ENCODE measurements at regions not wholly inside any gene's neighbourhood (a gene's known extent, or its start where the extent isn't known, plus 50 kb on each side); places are given as distances from the start of the nearest gene placed in this dataset.
"Not testable (repeated sequence)": the region's sequence is repeated elsewhere in the genome, so short reads cannot be mapped to it uniquely, and the experiment has no call there.

GRCh38 chr4:118465831-118466230, 113.0 kb upstream of the PRSS12 start:
- H3K27ac ChIP-seq (ENCODE audit: low read depth, low read length); H3K4me1 ChIP-seq (ENCODE audit: control insufficient read depth in 2 of 2, insufficient read depth in 2 of 2, low read length in 2 of 2); H3K27me3 ChIP-seq (ENCODE audit: control insufficient read depth in 2 of 2, insufficient read depth in 2 of 2, low read length in 2 of 2); H3K4me3 Mint-ChIP-seq; H3K36me3 ChIP-seq (ENCODE audit: control insufficient read depth in 2 of 3, insufficient read depth in 3 of 3, low read length in 3 of 3); intact Hi-C loops (cut with micrococcal nuclease); H3K4me3 ChIP-seq (ENCODE audit: low read length); H3K9me3 Mint-ChIP-seq; DNase-seq; ATAC-seq; POLR2A ChIA-PET; H3K9me3 ChIP-seq (ENCODE audit: control insufficient read depth in 2 of 3, low read length in 3 of 3); H3K36me3 Mint-ChIP-seq; H3K27me3 Mint-ChIP-seq; H3K27ac Mint-ChIP-seq; CTCF ChIA-PET; H3K4me1 Mint-ChIP-seq: not testable (repeated sequence)

GRCh38 chr4:118474001-118474626, 121.3 kb upstream of the PRSS12 start:
- H3K4me3 Mint-ChIP-seq; DNase-seq; POLR2A ChIA-PET; intact Hi-C loops (cut with micrococcal nuclease); H3K4me1 Mint-ChIP-seq; CTCF ChIA-PET; H3K36me3 Mint-ChIP-seq; H3K9me3 Mint-ChIP-seq; H3K27ac Mint-ChIP-seq; H3K4me1 ChIP-seq (ENCODE audit: control insufficient read depth in 2 of 2, insufficient read depth in 2 of 2, low read length in 2 of 2); H3K4me3 ChIP-seq (ENCODE audit: low read length); H3K27me3 ChIP-seq (ENCODE audit: control insufficient read depth in 2 of 2, insufficient read depth in 2 of 2, low read length in 2 of 2); H3K36me3 ChIP-seq (ENCODE audit: control insufficient read depth in 2 of 3, insufficient read depth in 3 of 3, low read length in 3 of 3); H3K9me3 ChIP-seq (ENCODE audit: control insufficient read depth in 2 of 3, low read length in 3 of 3); H3K27me3 Mint-ChIP-seq; ATAC-seq; H3K27ac ChIP-seq (ENCODE audit: low read depth, low read length): not testable (repeated sequence)

GRCh38 chr4:118474771-118475170, 122.0 kb upstream of the PRSS12 start:
- H3K4me3 ChIP-seq (ENCODE audit: low read length); intact Hi-C loops (cut with micrococcal nuclease); H3K27ac ChIP-seq (ENCODE audit: low read depth, low read length); H3K4me1 ChIP-seq (ENCODE audit: control insufficient read depth in 2 of 2, insufficient read depth in 2 of 2, low read length in 2 of 2); H3K27ac Mint-ChIP-seq; H3K27me3 Mint-ChIP-seq; DNase-seq; H3K36me3 ChIP-seq (ENCODE audit: control insufficient read depth in 2 of 3, insufficient read depth in 3 of 3, low read length in 3 of 3); H3K4me1 Mint-ChIP-seq; POLR2A ChIA-PET; ATAC-seq; H3K4me3 Mint-ChIP-seq; H3K36me3 Mint-ChIP-seq; H3K9me3 ChIP-seq (ENCODE audit: control insufficient read depth in 2 of 3, low read length in 3 of 3); H3K9me3 Mint-ChIP-seq; CTCF ChIA-PET; H3K27me3 ChIP-seq (ENCODE audit: control insufficient read depth in 2 of 2, insufficient read depth in 2 of 2, low read length in 2 of 2): not testable (repeated sequence)

GRCh38 chr4:118475901-118476300, 123.1 kb upstream of the PRSS12 start:
- DNase-seq; H3K4me3 ChIP-seq (ENCODE audit: low read length); H3K4me3 Mint-ChIP-seq; H3K9me3 Mint-ChIP-seq; H3K36me3 Mint-ChIP-seq; H3K27me3 ChIP-seq (ENCODE audit: control insufficient read depth in 2 of 2, insufficient read depth in 2 of 2, low read length in 2 of 2); H3K27ac Mint-ChIP-seq; H3K4me1 Mint-ChIP-seq; H3K27ac ChIP-seq (ENCODE audit: low read depth, low read length); H3K36me3 ChIP-seq (ENCODE audit: control insufficient read depth in 2 of 3, insufficient read depth in 3 of 3, low read length in 3 of 3); H3K4me1 ChIP-seq (ENCODE audit: control insufficient read depth in 2 of 2, insufficient read depth in 2 of 2, low read length in 2 of 2); CTCF ChIA-PET; POLR2A ChIA-PET; H3K9me3 ChIP-seq (ENCODE audit: control insufficient read depth in 2 of 3, low read length in 3 of 3); ATAC-seq; intact Hi-C loops (cut with micrococcal nuclease); H3K27me3 Mint-ChIP-seq: not testable (repeated sequence)

GRCh38 chr4:118477826-118478225, 125.0 kb upstream of the PRSS12 start:
- H3K36me3 ChIP-seq (ENCODE audit: control insufficient read depth in 2 of 3, insufficient read depth in 3 of 3, low read length in 3 of 3); H3K9me3 ChIP-seq (ENCODE audit: control insufficient read depth in 2 of 3, low read length in 3 of 3); H3K36me3 Mint-ChIP-seq; ATAC-seq; H3K9me3 Mint-ChIP-seq; DNase-seq; H3K4me1 Mint-ChIP-seq; intact Hi-C loops (cut with micrococcal nuclease); H3K4me3 ChIP-seq (ENCODE audit: low read length); H3K4me3 Mint-ChIP-seq; H3K4me1 ChIP-seq (ENCODE audit: control insufficient read depth in 2 of 2, insufficient read depth in 2 of 2, low read length in 2 of 2); H3K27ac Mint-ChIP-seq; H3K27me3 ChIP-seq (ENCODE audit: control insufficient read depth in 2 of 2, insufficient read depth in 2 of 2, low read length in 2 of 2); CTCF ChIA-PET; POLR2A ChIA-PET; H3K27ac ChIP-seq (ENCODE audit: low read depth, low read length): not testable (repeated sequence)
- peaks cover 2 to 11% (median 9%) of the 10 kb centered on the region in 5 donors for H3K27me3 Mint-ChIP-seq

- H3K27ac Mint-ChIP-seq; H3K4me3 ChIP-seq (ENCODE audit: low read length); ATAC-seq; H3K36me3 Mint-ChIP-seq; CTCF ChIA-PET; POLR2A ChIA-PET; H3K27ac ChIP-seq (ENCODE audit: low read depth, low read length); intact Hi-C loops (cut with micrococcal nuclease); H3K36me3 ChIP-seq (ENCODE audit: control insufficient read depth in 2 of 3, insufficient read depth in 3 of 3, low read length in 3 of 3); H3K4me3 Mint-ChIP-seq; H3K9me3 Mint-ChIP-seq; H3K4me1 Mint-ChIP-seq; DNase-seq; H3K4me1 ChIP-seq (ENCODE audit: control insufficient read depth in 2 of 2, insufficient read depth in 2 of 2, low read length in 2 of 2); H3K27me3 ChIP-seq (ENCODE audit: control insufficient read depth in 2 of 2, insufficient read depth in 2 of 2, low read length in 2 of 2); H3K9me3 ChIP-seq (ENCODE audit: control insufficient read depth in 2 of 3, low read length in 3 of 3): not testable (repeated sequence)
- peaks cover 2 to 13% (median 8%) of the 10 kb centered on the region in 5 donors for H3K27me3 Mint-ChIP-seq
Observed at GRCh38 chr4:118485801-118486314, 133.1 kb upstream of the PRSS12 start.

- POLR2A ChIA-PET; H3K4me1 ChIP-seq (ENCODE audit: control insufficient read depth in 2 of 2, insufficient read depth in 2 of 2, low read length in 2 of 2); H3K36me3 ChIP-seq (ENCODE audit: control insufficient read depth in 2 of 3, insufficient read depth in 3 of 3, low read length in 3 of 3); CTCF ChIA-PET; H3K9me3 Mint-ChIP-seq; H3K27ac Mint-ChIP-seq; H3K9me3 ChIP-seq (ENCODE audit: control insufficient read depth in 2 of 3, low read length in 3 of 3); H3K27me3 ChIP-seq (ENCODE audit: control insufficient read depth in 2 of 2, insufficient read depth in 2 of 2, low read length in 2 of 2); DNase-seq; ATAC-seq; H3K4me3 ChIP-seq (ENCODE audit: low read length); H3K4me3 Mint-ChIP-seq; H3K36me3 Mint-ChIP-seq; intact Hi-C loops (cut with micrococcal nuclease); H3K4me1 Mint-ChIP-seq; H3K27ac ChIP-seq (ENCODE audit: low read depth, low read length): not testable (repeated sequence)
- peaks cover 7 to 19% (median 13%) of the 10 kb centered on the region in 5 donors for H3K27me3 Mint-ChIP-seq
Observed at GRCh38 chr4:118492963-118493362, 140.2 kb upstream of the PRSS12 start.
